ENCODE measurements at regions not wholly inside any gene's neighbourhood (a gene's known extent, or its start where the extent isn't known, plus 50 kb on each side); places are given as distances from the start of the nearest gene placed in this dataset.

GRCh38 chr10:114732931-114733330 is 74.9 kb upstream of the ABLIM1 start:
- H3K36me3 Mint-ChIP-seq (ENCODE audit: low read depth): no peaks in the 10 kb centered on the region
- H3K27me3 Mint-ChIP-seq (ENCODE audit: low read depth): no peaks in the 10 kb centered on the region
- peaks cover 5% of the 10 kb centered on the region for H3K9me3 Mint-ChIP-seq (ENCODE audit: low read depth)
- no peak overlapping the region for H3K27ac Mint-ChIP-seq (ENCODE audit: unreplicated experiment)
- no peaks in the 10 kb centered on the region for H3K4me1 Mint-ChIP-seq (ENCODE audit: low read depth)
- no peak for DNase-seq (ENCODE audit: low spot score)
- no peak for TF ChIP-seq CTCF (IDR thresholded peaks at IDR 0.05)
- H3K4me3 Mint-ChIP-seq (ENCODE audit: unreplicated experiment): no peak overlapping the region

- H3K4me1 Mint-ChIP-seq (ENCODE audit: low read depth): no peaks in the 10 kb centered on the region
- DNase-seq (ENCODE audit: low spot score): no peak
- H3K9me3 Mint-ChIP-seq (ENCODE audit: low read depth): no peaks in the 10 kb centered on the region
- no peaks in the 10 kb centered on the region for H3K36me3 Mint-ChIP-seq (ENCODE audit: low read depth)
- H3K4me3 Mint-ChIP-seq (ENCODE audit: unreplicated experiment): no peak overlapping the region
- H3K27ac Mint-ChIP-seq (ENCODE audit: unreplicated experiment): no peak overlapping the region
- TF ChIP-seq CTCF (IDR thresholded peaks at IDR 0.05): no peak
- no peaks in the 10 kb centered on the region for H3K27me3 Mint-ChIP-seq (ENCODE audit: low read depth)
Measured at GRCh38 chr10:114735946-114736345, 77.9 kb upstream of the ABLIM1 start.

GRCh38 chr10:114743521-114744231 is 77.9 kb upstream of the FHIP2A start:
- no peaks in the 10 kb centered on the region for H3K4me1 Mint-ChIP-seq (ENCODE audit: low read depth)
- peaks cover 2% of the 10 kb centered on the region for H3K36me3 Mint-ChIP-seq (ENCODE audit: low read depth)
- H3K27me3 Mint-ChIP-seq (ENCODE audit: low read depth): no peaks in the 10 kb centered on the region
- TF ChIP-seq CTCF (IDR thresholded peaks at IDR 0.05): no peak
- no peak overlapping the region for H3K27ac Mint-ChIP-seq (ENCODE audit: unreplicated experiment)
- no peaks in the 10 kb centered on the region for H3K9me3 Mint-ChIP-seq (ENCODE audit: low read depth)
- no peak overlapping the region for H3K4me3 Mint-ChIP-seq (ENCODE audit: unreplicated experiment)
- no peak for DNase-seq (ENCODE audit: low spot score)

- H3K27me3 Mint-ChIP-seq (ENCODE audit: low read depth): no peaks in the 10 kb centered on the region
- H3K9me3 Mint-ChIP-seq (ENCODE audit: low read depth): no peaks in the 10 kb centered on the region
- no peak for TF ChIP-seq CTCF (IDR thresholded peaks at IDR 0.05)
- H3K27ac Mint-ChIP-seq (ENCODE audit: unreplicated experiment): no peak overlapping the region
- H3K4me3 Mint-ChIP-seq (ENCODE audit: unreplicated experiment): no peak overlapping the region
- peaks cover 2% of the 10 kb centered on the region for H3K36me3 Mint-ChIP-seq (ENCODE audit: low read depth)
- DNase-seq (ENCODE audit: low spot score): no peak
- H3K4me1 Mint-ChIP-seq (ENCODE audit: low read depth): no peaks in the 10 kb centered on the region
Measured at GRCh38 chr10:114746531-114746930, 75.0 kb upstream of the FHIP2A start.

- Mint-ChIP-seq H3K27me3 (ENCODE audit: low read depth) (no peaks in the 10 kb centered on the region), H3K9me3 (ENCODE audit: low read depth) (no peaks in the 10 kb centered on the region), H3K36me3 (ENCODE audit: low read depth) (peaks cover 2% of the 10 kb centered on the region), H3K4me3 (ENCODE audit: unreplicated experiment) (no peak overlapping the region), H3K27ac (ENCODE audit: unreplicated experiment) (no peak overlapping the region), H3K4me1 (ENCODE audit: low read depth) (no peaks in the 10 kb centered on the region)
- TF ChIP-seq CTCF (IDR thresholded peaks at IDR 0.05): no peak
- no peak for DNase-seq (ENCODE audit: low spot score)
Measured at GRCh38 chr10:114748241-114748640, 73.3 kb upstream of the FHIP2A start.

Data from chondrocyte (in vitro differentiated cells).